Activated gamma-delta T cell (primary cell): ENCODE measurements at regions not wholly inside any gene's neighbourhood (a gene's known extent, or its start where the extent isn't known, plus 50 kb on each side); places are given as distances from the start of the nearest gene placed in this dataset.
"Not testable (repeated sequence)": the region's sequence is repeated elsewhere in the genome, so short reads cannot be mapped to it uniquely, and the experiment has no call there.

ENCODE experiments used
- DNase-seq: peaks from one replicate; lab custom pipeline; 2025; lab: John Stamatoyannopoulos, UW

DNA sequence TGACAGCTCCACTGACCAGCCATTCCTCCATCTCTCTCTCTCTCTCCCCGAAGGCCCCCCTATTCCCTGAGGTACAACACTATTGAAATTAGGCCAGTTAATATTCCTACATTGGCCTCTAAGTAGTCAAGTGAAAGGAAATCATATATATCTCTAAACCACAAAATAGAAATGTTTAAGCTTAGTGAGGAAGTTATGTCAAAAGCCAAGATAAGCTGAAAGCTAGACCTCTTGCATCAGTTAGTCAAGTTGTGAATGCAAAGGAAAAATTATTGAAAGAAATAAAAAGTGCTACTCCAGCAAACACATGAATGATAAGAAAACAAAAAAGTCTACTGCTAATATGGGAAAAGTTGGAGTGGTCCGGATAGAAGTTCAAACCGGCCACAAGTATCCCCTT lies 301.3 kb upstream of the RBMS1 start:
- no peak for DNase-seq

DNA sequence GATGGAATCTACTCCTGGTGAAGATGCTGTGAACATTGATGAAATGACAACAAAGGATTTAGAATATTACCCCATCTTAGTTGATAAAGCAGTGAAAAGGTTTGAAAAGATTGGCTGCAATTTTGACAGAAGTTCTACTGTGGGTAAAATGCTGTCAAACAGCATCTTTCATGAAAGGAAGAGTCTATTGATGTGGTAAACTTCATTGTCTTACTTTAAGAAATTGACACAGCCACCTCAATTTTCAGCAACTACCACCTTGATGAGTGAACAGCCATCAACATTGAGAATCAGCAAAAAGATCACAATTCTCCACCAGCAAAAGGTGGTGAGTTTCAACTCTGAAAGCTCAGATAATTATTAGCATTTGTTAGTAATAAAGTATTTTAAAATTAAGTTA lies 310.3 kb upstream of the RBMS1 start:
- DNase-seq = no peak

DNA sequence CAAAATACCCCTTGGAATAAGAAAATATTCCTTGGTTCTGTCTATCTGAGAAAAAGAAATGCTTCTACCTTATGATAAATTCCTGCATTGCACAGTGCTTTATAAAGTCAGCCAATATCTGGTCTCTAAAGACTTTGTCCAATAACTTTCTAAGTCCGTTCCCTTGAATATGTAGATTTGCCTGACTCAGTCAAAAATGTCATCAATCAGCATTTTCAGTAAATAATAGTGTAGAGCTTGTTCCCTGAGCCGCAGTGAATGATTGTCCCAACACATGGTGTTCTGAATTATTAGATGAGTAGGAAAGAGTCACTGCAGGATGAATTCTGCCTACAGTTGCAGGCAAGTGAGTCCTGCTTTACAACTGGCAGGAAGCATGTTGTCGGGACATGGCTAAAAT lies 316.8 kb upstream of the RBMS1 start:
- no peak for DNase-seq

DNA sequence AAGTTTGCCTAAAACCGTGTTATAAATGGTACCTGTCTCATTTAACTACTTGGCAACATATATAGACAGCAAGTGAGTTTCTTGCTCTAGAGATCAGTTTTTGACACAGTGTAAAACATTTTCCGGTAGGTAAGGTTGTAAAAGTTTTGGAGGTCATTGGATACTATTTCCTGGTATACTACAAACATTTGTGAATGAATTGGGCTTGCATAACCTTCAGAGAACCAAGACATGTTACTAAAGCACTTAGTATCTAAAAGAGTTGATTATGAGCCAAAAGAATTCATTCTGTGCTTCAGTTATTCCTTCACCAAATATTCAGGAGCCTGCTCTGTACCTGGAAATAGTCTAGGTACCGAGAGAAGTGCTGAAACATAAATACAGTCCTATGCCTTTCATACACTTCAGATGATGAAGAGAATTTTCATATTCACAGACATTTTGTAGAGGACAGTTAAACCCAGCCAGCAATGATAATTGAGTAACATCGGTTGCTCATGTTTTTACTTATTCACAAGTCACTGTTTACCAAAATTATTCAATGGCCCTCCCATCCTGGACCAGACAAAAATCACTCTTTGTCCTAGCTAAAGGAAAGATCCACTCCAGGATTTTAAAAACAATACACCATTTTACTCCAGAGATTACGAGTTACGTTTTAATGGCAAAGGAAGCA lies 319.4 kb upstream of the RBMS1 start:
- no peak for DNase-seq

DNA sequence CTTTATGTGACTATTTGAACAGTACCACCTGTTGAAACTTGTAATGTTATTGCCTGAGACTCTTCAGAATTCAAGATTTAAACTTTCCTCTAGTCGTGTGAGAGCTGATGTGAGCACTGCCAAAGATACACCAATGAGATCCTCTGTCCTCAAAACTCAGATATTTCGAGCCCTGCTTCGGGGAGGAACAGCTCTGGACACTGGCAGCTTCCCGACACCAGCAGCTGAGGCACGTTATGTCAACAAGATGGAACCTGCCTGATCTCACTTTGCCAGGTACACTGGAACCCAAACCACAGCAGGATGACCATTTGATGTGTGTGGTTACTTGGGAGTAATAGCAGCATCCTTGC lies 319.9 kb upstream of the RBMS1 start:
- no peak for DNase-seq

DNA sequence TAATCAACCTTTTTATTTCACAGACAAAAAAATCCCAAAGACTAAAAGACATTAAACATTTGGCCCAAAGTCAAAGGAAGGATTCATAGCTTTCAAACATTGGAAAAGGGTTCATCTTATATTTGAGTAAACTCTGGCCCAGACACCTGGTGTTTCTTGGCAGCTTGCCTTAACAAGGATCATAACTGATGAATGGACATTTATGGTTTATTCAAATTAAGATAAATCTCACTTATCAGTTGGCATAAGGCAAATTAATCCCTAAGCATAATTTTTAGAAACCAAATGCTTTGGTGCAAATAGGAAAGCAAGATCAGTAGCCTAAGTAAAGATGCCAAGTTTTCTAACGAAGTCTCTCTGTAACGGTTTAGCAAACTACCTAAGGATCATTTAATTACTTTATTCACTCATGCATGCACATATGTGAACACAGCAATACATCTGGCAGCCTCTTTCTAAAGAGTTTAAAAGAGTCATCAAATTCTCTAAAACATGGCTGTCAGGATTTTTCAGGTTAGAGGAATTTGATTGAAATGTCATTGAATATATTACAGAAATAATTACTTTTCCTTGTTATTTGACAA lies 323.4 kb upstream of the RBMS1 start:
- DNase-seq = no peak

DNA sequence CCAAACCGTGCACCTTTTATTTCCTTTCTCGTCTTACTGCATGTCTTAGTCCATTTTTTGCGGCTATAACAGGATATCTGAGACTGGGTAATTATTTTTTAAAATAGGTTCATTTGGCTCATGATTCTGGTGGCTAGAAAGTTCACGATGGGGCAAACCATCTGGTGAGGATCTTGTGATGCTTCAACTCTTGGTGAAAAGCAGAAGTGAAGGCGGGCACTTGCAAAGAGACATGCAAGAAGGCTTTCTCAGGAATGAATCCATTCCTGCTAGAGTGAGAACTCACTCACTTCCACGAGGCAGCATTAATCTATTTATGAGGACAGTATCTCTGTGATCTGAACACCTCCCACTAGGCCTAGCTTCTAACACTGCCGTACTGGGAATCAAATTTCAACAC lies 327.1 kb upstream of the RBMS1 start:
- DNase-seq = no peak

DNA sequence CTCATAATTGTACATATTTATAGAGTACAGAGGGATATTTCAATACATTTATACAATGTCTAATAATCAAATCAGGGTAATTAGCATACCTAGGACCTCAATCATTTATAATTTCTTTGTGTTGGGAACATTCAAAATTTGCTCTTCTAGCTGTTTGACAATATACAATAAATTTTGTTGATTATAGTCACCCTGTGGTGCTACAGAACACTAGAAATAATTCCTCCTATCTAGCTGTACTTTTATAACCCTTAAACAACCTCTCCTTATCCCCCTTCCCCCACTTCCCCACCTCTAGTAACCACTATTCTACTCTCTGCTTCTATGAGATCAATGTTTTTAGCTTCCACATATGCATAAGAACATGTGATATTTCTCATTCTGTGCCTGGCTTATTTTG lies 328.4 kb upstream of the RBMS1 start:
- DNase-seq = no peak

DNA sequence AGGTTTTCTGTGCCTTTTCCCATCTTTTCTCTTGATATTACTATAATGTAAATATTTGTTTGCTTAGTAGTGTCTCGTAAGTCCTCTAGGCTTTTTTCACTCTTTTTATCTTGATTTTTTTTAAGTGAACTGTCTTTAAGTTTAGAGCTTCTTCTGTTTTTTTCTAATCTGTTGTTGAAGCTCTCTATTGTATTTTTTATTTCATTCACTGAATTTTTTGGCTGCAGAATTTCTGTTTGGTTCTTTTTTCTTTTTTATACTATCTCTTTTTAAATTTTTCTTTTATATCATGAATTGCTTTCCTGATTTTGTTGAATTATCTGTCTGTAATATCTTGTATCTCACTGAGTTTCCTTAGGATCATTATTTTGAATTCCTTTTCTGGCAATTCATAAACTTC lies 331.8 kb upstream of the RBMS1 start:
- no peak for DNase-seq

DNA sequence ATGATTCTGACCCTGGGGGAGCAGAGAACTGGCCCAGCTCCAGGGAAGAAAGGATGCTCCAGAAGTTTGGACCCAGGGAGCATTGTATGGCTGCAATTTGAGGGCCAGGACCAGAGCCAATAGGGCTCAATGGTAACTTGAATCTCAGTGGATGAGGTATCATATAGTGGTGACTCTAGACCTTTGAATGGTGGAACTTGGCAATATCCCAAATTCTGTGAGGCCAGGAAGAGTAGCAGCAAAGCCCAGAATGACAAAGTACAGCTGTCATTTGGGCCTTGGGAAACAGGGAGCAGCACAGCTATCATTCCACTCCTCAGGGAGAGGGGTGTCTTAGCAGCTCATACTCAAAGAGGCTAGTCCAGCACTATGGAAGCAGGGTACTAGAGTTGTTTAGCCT lies 332.9 kb upstream of the RBMS1 start:
- no peak for DNase-seq

DNA sequence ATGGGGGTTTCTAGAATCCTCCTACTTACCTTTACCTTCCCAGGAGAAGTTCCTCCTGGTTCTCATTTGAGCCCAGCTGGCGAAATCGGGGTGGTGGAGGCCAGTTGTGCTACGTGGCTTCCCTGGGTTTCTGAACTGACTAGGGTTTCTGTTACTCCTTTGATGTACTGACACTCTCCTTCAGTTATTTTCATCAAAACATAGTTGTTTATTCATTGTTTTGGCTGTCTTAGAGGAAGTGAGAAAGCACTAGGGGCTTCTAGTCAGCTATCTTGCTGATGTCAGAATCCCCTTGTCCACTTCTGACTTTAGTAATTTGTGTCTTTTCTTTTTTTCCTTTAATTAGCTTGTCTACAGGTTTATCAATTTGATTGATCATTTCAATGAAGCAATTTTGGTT lies 332.2 kb upstream of the TANK start:
- no peak for DNase-seq

DNA sequence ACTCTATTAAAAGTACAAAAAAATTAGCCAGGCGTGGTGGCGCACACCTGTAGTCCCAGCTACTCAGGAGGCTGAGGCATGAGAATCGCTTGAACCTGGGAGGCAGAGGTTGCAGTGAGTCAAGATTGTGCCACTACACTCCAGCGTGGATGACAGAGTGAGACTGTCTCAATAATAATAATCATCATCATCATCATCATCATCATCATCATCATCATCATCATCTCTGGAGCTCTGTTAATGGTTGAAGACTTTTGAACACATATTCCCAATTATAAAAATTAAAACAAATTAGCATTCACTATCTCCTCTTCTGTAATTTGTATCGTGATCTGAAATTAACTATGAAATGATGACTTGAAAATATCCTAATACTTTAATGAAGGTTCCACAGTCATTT lies 327.8 kb upstream of the TANK start:
- not testable (repeated sequence) for DNase-seq

DNA sequence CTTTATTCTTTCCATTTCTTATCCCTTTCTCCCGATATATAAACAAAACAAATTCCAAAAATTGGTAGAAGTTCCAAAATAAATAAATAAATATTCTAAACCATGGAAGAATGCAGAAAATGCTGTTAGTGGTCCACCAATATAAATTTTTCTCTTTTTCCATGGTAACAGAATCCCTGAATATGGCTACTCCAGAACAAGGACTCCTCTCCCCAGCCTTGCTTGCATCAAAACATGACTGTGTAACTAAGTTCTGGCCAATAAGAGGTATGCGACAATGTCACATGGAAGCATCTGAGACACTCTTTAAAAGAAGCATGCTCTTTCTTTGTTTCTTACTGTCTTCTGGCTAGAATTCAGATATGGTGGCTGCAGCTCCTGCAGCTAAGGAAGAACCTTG lies 325.1 kb upstream of the TANK start:
- no peak for DNase-seq

DNA sequence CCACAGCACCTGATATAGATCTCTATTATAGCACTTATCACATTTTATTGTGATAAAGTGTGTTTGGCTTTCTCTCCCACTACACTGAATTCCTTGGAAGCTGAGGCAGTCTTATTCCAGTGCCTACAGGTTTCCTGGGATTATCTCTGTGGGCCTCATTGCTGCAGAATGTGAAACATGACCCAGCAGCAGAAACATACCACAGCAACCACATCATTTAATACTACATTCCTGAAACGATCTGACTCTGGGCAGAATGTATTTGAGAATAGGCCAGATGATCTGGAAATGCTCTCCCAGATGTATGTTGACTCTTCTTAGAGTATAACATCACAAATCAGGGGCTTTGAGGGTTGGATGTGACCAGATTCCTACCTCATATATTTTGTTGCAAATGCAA lies 323.5 kb upstream of the TANK start:
- no peak for DNase-seq

DNA sequence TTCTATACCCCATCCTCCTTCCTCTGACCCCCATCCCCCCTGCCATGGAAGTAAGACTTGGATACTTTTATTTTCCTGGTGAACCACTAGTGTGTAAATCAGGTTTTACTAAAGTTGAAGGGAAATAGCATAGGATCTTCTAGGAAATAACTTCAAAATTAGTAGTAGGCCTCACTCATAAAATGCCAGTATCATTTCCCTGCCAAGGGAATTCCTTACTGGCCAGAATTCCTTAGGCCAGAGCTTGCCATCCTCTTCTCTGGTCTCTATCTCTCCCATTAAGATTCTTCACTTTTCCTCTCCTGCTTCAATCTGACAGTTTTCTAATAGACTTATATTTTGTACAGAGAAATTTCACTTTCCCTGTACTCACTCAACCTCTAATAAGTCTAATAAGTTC lies 322.8 kb upstream of the TANK start:
- no peak for DNase-seq

DNA sequence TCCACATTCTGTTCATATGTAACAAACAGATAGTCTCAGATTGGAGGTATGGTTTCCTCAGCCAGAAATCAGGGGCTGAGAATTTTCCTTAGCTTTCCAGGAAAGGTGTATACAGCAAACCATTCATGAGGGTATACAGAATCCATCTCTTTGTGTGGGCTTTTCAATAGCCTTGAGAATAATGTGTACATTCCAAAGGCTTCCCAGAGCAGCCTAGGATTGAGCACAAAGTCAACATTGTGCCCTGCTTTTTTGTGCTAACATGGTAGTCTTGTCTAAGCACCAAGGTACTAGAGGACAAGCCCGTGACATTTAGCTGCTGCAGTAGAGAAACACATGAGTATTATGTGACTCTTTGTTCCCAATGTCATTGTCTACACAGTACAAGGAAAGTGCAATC lies 322.1 kb upstream of the TANK start:
- no peak for DNase-seq

DNA sequence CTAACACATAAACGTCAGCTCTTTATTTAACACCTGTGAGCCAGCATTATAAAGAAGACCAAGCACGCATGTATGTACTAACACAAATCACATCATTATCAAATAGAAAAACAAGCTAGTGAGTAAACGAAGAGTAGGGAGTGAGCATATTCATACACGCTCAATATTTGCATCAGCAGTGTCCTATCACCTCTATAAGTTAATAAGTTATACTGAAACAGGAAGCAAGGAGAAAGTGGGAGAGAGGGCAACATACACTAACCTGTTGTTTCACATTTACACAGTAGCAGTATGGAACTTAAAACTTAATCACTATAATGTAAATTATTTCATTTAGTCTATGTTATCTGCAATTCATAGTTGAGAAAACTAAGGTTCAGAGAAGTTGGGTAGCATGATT lies 321.5 kb upstream of the TANK start:
- DNase-seq = no peak

DNA sequence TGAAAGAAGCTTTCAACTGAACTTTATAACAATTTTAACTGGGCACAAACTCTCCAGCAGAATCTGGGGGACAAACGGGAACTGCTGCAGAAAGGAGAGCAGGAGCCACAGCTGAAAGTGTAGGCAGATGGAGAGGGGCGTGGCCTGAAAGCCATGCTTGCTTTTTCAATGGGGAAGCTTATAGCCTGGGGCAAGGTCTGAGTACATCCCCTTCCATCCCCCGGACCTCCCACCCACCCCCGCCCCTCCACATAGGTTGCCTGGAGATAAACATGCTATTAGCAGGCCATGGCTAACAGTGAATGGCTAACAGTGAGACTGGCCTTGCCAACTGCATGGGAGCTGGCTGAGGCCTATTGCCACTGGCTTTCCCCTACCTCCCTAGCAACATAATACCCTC lies 317.9 kb upstream of the TANK start:
- DNase-seq = no peak

DNA sequence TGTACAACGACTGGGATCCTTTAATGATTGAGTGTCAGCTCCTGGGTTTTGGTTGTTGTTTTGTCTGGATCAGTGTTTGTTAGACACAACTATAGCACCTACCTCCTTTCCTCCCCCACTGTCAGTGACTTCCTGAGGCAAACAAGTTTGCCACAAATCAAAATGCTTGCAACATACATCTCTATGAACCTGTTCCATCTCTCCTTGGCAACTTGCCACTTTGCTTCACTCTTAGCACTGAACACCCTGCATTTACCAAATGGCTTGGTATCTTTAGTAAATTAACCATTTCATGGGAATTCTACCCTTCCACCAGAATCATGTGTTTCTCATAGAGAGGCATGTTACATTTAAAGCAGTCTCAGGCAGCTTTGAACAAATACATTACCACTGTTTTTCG lies 301.1 kb upstream of the TANK start:
- no peak for DNase-seq

DNA sequence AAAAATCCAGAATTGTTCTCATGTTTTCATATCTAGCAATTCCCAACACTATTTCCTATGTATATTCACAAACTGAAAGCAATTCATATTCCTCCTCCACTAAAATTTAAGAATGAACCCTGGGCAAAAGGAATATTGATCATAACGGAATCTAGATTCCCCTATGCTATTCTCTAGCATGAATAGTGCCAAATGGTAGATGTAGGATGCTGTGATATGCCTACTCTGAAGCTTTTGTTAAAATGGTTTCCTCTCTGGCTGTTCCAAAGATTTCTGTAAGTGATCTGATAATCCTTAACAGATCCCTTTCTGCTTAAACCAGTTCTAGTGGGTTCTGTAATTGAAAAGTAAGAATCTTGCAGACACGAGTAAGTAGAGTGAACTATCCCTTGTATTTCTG lies 298.0 kb upstream of the TANK start:
- DNase-seq = no peak

DNA sequence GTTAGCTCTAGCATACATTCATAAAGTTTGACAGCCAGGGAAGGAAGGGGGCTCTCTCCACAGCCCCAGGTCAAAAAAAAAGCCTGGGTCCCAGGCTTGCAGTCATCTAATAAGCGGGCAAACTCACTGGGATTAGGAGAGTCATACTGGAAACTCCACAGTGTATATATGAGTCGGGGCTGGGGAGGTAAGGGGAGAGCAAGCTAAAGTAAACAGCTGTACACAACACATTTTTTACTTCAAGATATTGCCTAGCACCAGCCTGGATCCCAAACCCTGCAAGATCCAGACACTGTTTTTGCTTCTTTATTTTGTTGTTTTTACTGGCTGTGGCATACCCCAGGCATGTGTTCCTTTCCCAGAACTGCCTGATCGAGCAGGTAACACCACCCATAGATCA lies 291.3 kb upstream of the TANK start:
- no peak for DNase-seq

DNA sequence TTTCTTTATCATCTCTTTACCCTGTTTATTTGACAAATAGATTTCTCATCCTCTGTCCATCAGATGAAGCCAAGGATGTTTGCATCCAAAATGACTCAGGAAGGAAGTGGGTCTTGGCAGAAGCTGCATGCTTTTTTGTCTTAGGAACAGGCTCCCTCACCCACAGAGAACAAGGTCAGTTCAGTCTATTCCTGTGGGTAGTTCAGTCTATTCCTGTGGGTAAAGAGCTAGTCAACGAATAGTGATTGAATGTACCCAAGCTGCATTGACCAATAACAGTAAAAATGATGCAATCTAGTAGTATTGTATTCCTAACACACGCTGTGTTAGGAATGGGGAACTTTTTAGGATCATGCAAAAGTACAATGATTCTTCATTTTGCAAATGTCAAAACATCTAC lies 290.8 kb upstream of the TANK start:
- no peak for DNase-seq

DNA sequence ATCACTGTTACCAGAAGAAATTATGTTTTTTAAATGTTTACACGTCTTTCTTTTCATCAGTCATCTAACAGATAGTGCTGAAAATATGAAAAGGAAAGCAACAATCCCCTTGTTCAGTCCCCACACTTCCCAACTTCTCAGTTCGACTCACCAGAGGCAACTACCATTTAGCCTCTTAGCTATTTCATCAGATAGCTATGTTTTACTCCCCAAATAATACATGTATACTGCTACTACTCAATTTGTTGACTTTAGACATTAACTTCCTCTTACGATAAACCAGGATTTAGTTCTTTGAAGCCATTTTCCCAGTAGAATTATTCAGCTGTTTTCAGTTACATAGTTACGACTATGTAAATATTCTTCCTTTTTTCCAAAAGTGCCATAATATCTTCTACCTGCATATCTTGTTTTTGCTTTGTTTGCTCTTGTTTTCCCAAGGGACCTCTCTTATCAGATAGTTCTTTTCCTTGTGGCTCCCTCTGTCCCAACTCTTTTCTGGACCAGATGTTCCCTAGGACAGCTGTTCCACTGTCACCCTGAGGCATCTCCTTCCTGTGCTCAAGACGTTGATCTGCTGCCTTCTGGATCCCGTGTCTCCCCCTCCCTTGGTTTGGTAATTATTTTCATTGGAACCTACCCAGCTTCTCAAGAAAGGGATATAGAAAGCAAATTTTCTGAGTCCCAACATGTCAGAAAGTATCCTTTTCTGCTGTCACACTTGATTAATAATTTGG lies 289.3 kb upstream of the TANK start:
- no peak for DNase-seq

DNA sequence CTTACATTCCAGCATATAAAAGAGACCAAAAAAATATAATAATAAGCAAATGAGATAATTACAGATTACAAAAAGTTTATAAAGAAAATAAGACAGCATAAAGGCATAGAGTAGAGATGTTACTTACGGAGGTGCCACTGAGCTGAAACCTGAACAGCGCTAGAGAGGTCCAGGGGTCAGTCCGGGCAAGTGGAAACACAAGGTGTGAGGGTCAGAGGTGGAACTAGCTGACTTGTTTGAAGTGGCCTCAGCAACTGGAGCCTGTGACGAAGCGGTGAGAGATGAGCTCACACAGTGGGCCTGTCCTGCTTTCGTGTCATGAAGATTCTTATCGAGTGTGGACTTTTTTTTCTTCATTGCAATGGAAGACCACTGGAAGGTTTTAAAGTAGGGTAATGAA lies 288.3 kb upstream of the TANK start:
- no peak for DNase-seq
